HCT116 (cell line): ENCODE measurements at regions not wholly inside any gene's neighbourhood (a gene's known extent, or its start where the extent isn't known, plus 50 kb on each side); places are given as distances from the start of the nearest gene placed in this dataset.

Experiments
- CBX3 ChIP-seq: IDR thresholded peaks from 2 replicates; pipeline ENCODE4 v1.6.1; 2012; ENCODE audit warnings: low read depth
- CTCF ChIP-seq, 3 experiments: fragments of 200-600 bp in 1 of 3; sonication (generic) in 1 of 3; IDR thresholded peaks in 2 of 3; conservative IDR thresholded peaks in 1 of 3; 2 replicates each; pipeline ENCODE4 v1.5.1; 2012 to 2017; ENCODE audit warnings: low read depth in 2 of 3, low read length in 2 of 3, antibody characterized with exemption in 1 of 3, borderline replicate concordance in 1 of 3, control low read depth in 1 of 3, mild to moderate bottlenecking in 1 of 3, mixed read lengths in 1 of 3, mixed run types in 1 of 3, moderate library complexity in 1 of 3; ENCODE audit not compliant: insufficient read depth in 1 of 3
- EZH2 ChIP-seq: fragments of 200-600 bp; sonication (generic); IDR thresholded peaks from 2 replicates; pipeline ENCODE4 v1.6.1; 2017; ENCODE audit warnings: antibody characterized with exemption, mixed run types
- EZH2phosphoT487 ChIP-seq: fragments of 200-600 bp; IDR thresholded peaks from 2 replicates; pipeline ENCODE4 v1.6.1; 2018; ENCODE audit warnings: antibody characterized with exemption, borderline replicate concordance
- FOSL1 ChIP-seq: IDR thresholded peaks from 2 replicates; pipeline ENCODE4 v1.6.1; 2012; ENCODE audit warnings: low read depth
- JUND ChIP-seq: IDR thresholded peaks from 2 replicates; pipeline ENCODE4 v1.6.1; 2012
- MAX ChIP-seq: IDR thresholded peaks from 2 replicates; pipeline ENCODE4 v1.6.1; 2012
- POLR2A ChIP-seq: IDR thresholded peaks from 2 replicates; pipeline ENCODE4 v1.7.0; 2011; ENCODE audit warnings: borderline replicate concordance; ENCODE audit not compliant: insufficient read depth, insufficient read length; ENCODE audit errors: extremely low read depth
- POLR2AphosphoS5 ChIP-seq: IDR thresholded peaks from 2 replicates; pipeline ENCODE4 v1.6.1; 2011; ENCODE audit warnings: mild to moderate bottlenecking, low read depth, low read length, moderate library complexity
- REST ChIP-seq: IDR thresholded peaks from 2 replicates; pipeline ENCODE4 v1.6.1; 2012; ENCODE audit warnings: low read depth
- SIN3A ChIP-seq: IDR thresholded peaks from 2 replicates; pipeline ENCODE4 v1.6.1; 2012; ENCODE audit warnings: low read depth
- SRF ChIP-seq: IDR thresholded peaks from 2 replicates; pipeline ENCODE4 v1.6.1; 2012; ENCODE audit warnings: low read depth

GRCh38 chr3:195015021-195015420, 255.9 kb downstream of the XXYLT1 start:
- TF ChIP-seq SIN3A, result no peak
- TF ChIP-seq CTCF (IDR thresholded peaks at IDR 0.05 in 2 of 3, conservative IDR thresholded peaks at IDR 0.05 in 1 of 3; ENCODE audit: borderline replicate concordance in 1 of 3, insufficient read depth in 1 of 3, low read depth in 2 of 3, low read length in 2 of 3), result no peak
- TF ChIP-seq JUND, result no peak
- TF ChIP-seq EZH2, result no peak
- no peak for TF ChIP-seq POLR2AphosphoS5
- no peak for TF ChIP-seq REST
- no peak for TF ChIP-seq CBX3
- no peak for TF ChIP-seq POLR2A
- TF ChIP-seq EZH2phosphoT487, result no peak
- no peak for TF ChIP-seq SRF
- no peak for TF ChIP-seq FOSL1
- TF ChIP-seq MAX, result no peak
